SK-N-SH (cell line): ENCODE measurements at regions not wholly inside any gene's neighbourhood (a gene's known extent, or its start where the extent isn't known, plus 50 kb on each side); places are given as distances from the start of the nearest gene placed in this dataset.

Experiments
- CTCF ChIA-PET: fragments of 300-600, 350-600 bp; formaldehyde crosslinking; extraction: SDS; loops from one replicate; lab custom pipeline; 2021; lab: Yijun Ruan, JAX
- POLR2A ChIA-PET: fragments of 350-600 bp; sonication (Branson Sonifier 250); formaldehyde crosslinking; extraction: SDS; loops from one replicate; lab custom pipeline; 2020; ENCODE audit warnings: antibody characterized with exemption, inconsistent platforms; lab: Yijun Ruan, JAX
- DNase-seq: peaks from one replicate; pipeline ENCODE4 v3.0.0; 2012
- H2AFZ ChIP-seq: fragments of 200-600 bp; sonication (generic); 2 replicates; pipeline ENCODE4 v1.8.1; 2016; ENCODE audit warnings: antibody characterized with exemption, mild to moderate bottlenecking, low read depth
- H3F3A ChIP-seq: fragments of 200-600 bp; sonication (generic); replicated peaks from 2 replicates; pipeline ENCODE3; 2016; ENCODE audit warnings: antibody characterized with exemption, mild to moderate bottlenecking; ENCODE audit not compliant: insufficient read depth
- H3K27ac ChIP-seq, 2 experiments: fragments of 200-500 bp in 1 of 2; fragments of 200-600 bp in 1 of 2; sonication (Bioruptor generic) in 1 of 2; sonication (generic), shearing (Covaris generic) in 1 of 2; 2 replicates each; pipeline versions ENCODE4 v1.5.1 to v1.6.1; 2014 to 2016; ENCODE audit warnings: low read depth in 2 of 2, inconsistent platforms in 1 of 2, low read length in 1 of 2, mild to moderate bottlenecking in 1 of 2, mixed read lengths in 1 of 2
- H3K27me3 ChIP-seq: fragments of 200-600 bp; sonication (generic), shearing (Covaris generic); 2 replicates; pipeline ENCODE4 v1.6.1; 2016; ENCODE audit warnings: mixed run types; ENCODE audit not compliant: insufficient read depth
- H3K36me3 ChIP-seq, 2 experiments: fragments of 200-500 bp in 1 of 2; fragments of 200-600 bp in 1 of 2; sonication (Bioruptor generic) in 1 of 2; sonication (generic) in 1 of 2; replicated peaks in 1 of 2; 2 replicates each; pipeline versions ENCODE3 to v1.5.1; 2014 to 2016; ENCODE audit warnings: low read length in 1 of 2, mild to moderate bottlenecking in 1 of 2; ENCODE audit not compliant: insufficient read depth in 2 of 2, control insufficient read depth in 1 of 2
- H3K4me1 ChIP-seq, 2 experiments: fragments of 200-500 bp in 1 of 2; fragments of 200-600 bp in 1 of 2; sonication (Bioruptor generic) in 1 of 2; sonication (generic), shearing (Covaris generic) in 1 of 2; 2 replicates each; pipeline versions ENCODE4 v1.5.1 to v1.6.1; 2014 to 2016; ENCODE audit warnings: low read depth in 1 of 2, low read length in 1 of 2, mixed run types in 1 of 2; ENCODE audit not compliant: insufficient read depth in 2 of 2, control insufficient read depth in 1 of 2
- H3K4me2 ChIP-seq: fragments of 200-600 bp; sonication (generic), shearing (Covaris generic); 2 replicates; pipeline ENCODE4 v1.6.1; 2017; ENCODE audit warnings: mixed run types
- H3K4me3 ChIP-seq, 2 experiments: fragments of 200-500 bp in 1 of 2; fragments of 200-600 bp in 1 of 2; sonication (Bioruptor generic) in 1 of 2; sonication (generic), shearing (Covaris generic) in 1 of 2; 2 replicates each; pipeline versions ENCODE4 v1.5.1 to v1.8.1; 2014 to 2016; ENCODE audit warnings: low read depth in 2 of 2, inconsistent platforms in 1 of 2, low read length in 1 of 2, mild to moderate bottlenecking in 1 of 2, mixed read lengths in 1 of 2, moderate library complexity in 1 of 2
- H3K79me2 ChIP-seq: fragments of 200-600 bp; sonication (generic); 2 replicates; pipeline ENCODE4 v1.8.1; 2017; ENCODE audit warnings: mild to moderate bottlenecking; ENCODE audit not compliant: insufficient read depth
- H3K9ac ChIP-seq: fragments of 200-600 bp; sonication (generic); 2 replicates; pipeline ENCODE4 v1.6.1; 2017; ENCODE audit warnings: mixed run types
- H3K9me2 ChIP-seq: fragments of 200-600 bp; sonication (generic); 2 replicates; pipeline ENCODE4 v1.6.1; 2017; ENCODE audit warnings: mixed run types
- H3K9me3 ChIP-seq: fragments of 200-600 bp; sonication (generic); 2 replicates; pipeline ENCODE4 v1.6.1; 2017; ENCODE audit warnings: mixed run types, mild to moderate bottlenecking, moderate library complexity
- H4K20me1 ChIP-seq: fragments of 200-600 bp; sonication (generic); 2 replicates; pipeline ENCODE4 v1.6.1; 2017; ENCODE audit warnings: mild to moderate bottlenecking, mixed run types; ENCODE audit not compliant: insufficient read depth
- CHD2 ChIP-seq: fragments of 150-350 bp; IDR thresholded peaks from 2 replicates; pipeline ENCODE4 v1.6.1; 2018; ENCODE audit warnings: low read length; ENCODE audit not compliant: partially characterized antibody
- ELF1 ChIP-seq: IDR thresholded peaks from 2 replicates; pipeline ENCODE4 v1.4.0; 2012
- EP300 ChIP-seq, 2 experiments: IDR thresholded peaks; 2 replicates each; pipeline versions ENCODE4 v1.4.0 to v1.6.1; 2012; ENCODE audit warnings: borderline replicate concordance in 1 of 2, low read depth in 1 of 2, low read length in 1 of 2
- FOSL2 ChIP-seq: IDR thresholded peaks from 2 replicates; pipeline ENCODE4 v1.4.0; 2012; ENCODE audit warnings: low read depth, mild to moderate bottlenecking, moderate library complexity, borderline replicate concordance
- FOXM1 ChIP-seq: IDR thresholded peaks from 2 replicates; pipeline ENCODE4 v1.4.0; 2012; ENCODE audit warnings: low read depth, mild to moderate bottlenecking
- GABPA ChIP-seq: IDR thresholded peaks from 2 replicates; pipeline ENCODE4 v1.4.0; 2012; ENCODE audit warnings: low read depth, mild to moderate bottlenecking
- JUND ChIP-seq: IDR thresholded peaks from 2 replicates; pipeline ENCODE4 v1.4.0; 2012
- MAX ChIP-seq: IDR thresholded peaks from 2 replicates; pipeline ENCODE4 v1.4.0; 2012; ENCODE audit warnings: low read depth
- NFIC ChIP-seq: IDR thresholded peaks from 2 replicates; pipeline ENCODE4 v1.4.0; 2012; ENCODE audit warnings: borderline replicate concordance
- NRF1 ChIP-seq: IDR thresholded peaks from 2 replicates; pipeline ENCODE4 v1.6.1; 2012; ENCODE audit warnings: low read depth, mild to moderate bottlenecking, low read length
- RAD21 ChIP-seq: IDR thresholded peaks from 2 replicates; pipeline ENCODE4 v1.6.1; 2012; ENCODE audit warnings: mild to moderate bottlenecking, low read length
- REST ChIP-seq: IDR thresholded peaks from 2 replicates; pipeline ENCODE4 v1.6.1; 2012; ENCODE audit warnings: mild to moderate bottlenecking, low read depth, low read length, moderate library complexity
- RFX5 ChIP-seq: IDR thresholded peaks from 2 replicates; pipeline ENCODE4 v1.6.1; 2012; ENCODE audit warnings: mild to moderate bottlenecking, improper control_type of control experiment, low read length
- RXRA ChIP-seq: IDR thresholded peaks from 2 replicates; pipeline ENCODE4 v1.4.0; 2012; ENCODE audit warnings: low read depth, mild to moderate bottlenecking, borderline replicate concordance
- SIN3A ChIP-seq: IDR thresholded peaks from 2 replicates; pipeline ENCODE4 v1.6.1; 2012; ENCODE audit warnings: low read depth, mild to moderate bottlenecking, low read length, moderate library complexity, borderline replicate concordance
- TAF1 ChIP-seq: IDR thresholded peaks from 2 replicates; pipeline ENCODE4 v1.6.1; 2012; ENCODE audit warnings: low read depth, mild to moderate bottlenecking, low read length, moderate library complexity, borderline replicate concordance
- YY1 ChIP-seq: IDR thresholded peaks from 2 replicates; pipeline ENCODE4 v1.4.0; 2012; ENCODE audit warnings: low read depth, mild to moderate bottlenecking
- WGBS: methylation state at CpG from one replicate; pipeline ENCODE4 v1.1.6; 2017; ENCODE audit warnings: low lambda C conversion rate; 5-methylcytosine and 5-hydroxymethylcytosine counted together
- TF ChIP-seq, protein P1 (sequence below): fragments of 150-350 bp; IDR thresholded peaks from 2 replicates; pipeline ENCODE4 v1.6.1; 2017; ENCODE audit warnings: antibody characterized with exemption, low read length, low read depth, borderline replicate concordance

DNA sequence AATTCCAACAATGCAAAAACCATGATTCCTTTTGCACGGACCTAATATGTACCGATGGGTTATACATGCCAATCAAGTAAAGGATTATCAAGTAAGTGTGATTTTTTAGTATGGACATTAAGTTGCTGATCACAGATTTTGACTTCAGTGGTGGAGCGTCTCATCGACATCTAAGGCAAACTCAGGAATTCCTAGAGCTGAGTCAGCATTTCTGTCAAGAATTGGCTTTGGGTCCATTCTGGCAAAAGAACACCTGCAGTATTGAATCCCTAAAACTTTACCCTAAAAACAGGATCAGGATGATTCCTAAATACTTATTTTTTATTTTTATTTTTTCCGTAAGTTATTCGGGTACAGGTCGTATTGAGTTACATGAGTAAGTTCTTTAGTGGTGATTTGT is 83.6 kb downstream of the HPGD start:
- no peaks in the 10 kb centered on the region for H3K9me3 ChIP-seq
- no peak overlapping the region for H3K4me2 ChIP-seq
- no peaks in the 10 kb centered on the region for H3K79me2 ChIP-seq
- H3F3A ChIP-seq = no peaks in the 10 kb centered on the region
- WGBS = 92% methylated on average over 7 of the region's 7 CpGs
- no peak overlapping the region for H3K9ac ChIP-seq
- ChIA-PET POLR2A (interaction anchor here (0.6 kb wide), 1 partner anchor 977 kb away, joined by 4 read pairs; no protein-coding TSS in a partner anchor), CTCF (no interaction called here)
- no peaks in the 10 kb centered on the region for H3K36me3 ChIP-seq
- H3K9me2 ChIP-seq = no peaks in the 10 kb centered on the region
- no peak overlapping the region for H3K4me3 ChIP-seq
- H3K27me3 ChIP-seq = no peaks in the 10 kb centered on the region
- no peak for DNase-seq
- no peaks in the 10 kb centered on the region for H4K20me1 ChIP-seq
- no peak for TF ChIP-seq GABPA
- no peak for TF ChIP-seq JUND
- no peak for TF ChIP-seq REST
- H3K4me1 ChIP-seq = no peaks in the 10 kb centered on the region
- H3K27ac ChIP-seq = no peak overlapping the region
- no peak overlapping the region for H2AFZ ChIP-seq

DNA sequence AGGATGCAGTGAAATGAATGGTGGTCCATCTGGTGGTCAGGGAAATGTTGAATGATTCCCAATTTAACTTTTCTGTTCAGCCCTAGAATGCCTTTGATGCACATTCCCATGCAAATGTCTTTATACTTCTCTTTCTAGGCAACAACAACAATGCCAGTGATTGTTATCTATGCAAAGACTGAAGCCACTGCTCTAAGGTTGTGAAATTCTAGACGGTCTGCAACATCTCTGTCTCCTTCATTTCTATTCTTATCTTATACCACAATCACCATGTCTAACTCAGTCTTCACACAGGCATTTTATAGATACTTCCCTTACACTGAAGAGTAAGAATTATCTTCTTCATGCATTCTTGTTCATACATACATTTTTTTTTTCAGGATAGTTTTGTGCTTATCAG is 84.5 kb downstream of the HPGD start:
- TF ChIP-seq MAX (no peak), GABPA (no peak), RXRA (no peak), ELF1 (no peak), YY1 (no peak), CHD2 (no peak), FOSL2 (no peak), RAD21 (no peak), SIN3A (no peak), JUND (no peak), EP300 (IDR thresholded peaks at IDR 0.05; ENCODE audit: borderline replicate concordance in 1 of 2, low read depth in 1 of 2, low read length in 1 of 2) (no peak), RFX5 (no peak), TAF1 (no peak), NFIC (no peak), FOXM1 (no peak), NRF1 (no peak)
- TF ChIP-seq, protein P1, sequence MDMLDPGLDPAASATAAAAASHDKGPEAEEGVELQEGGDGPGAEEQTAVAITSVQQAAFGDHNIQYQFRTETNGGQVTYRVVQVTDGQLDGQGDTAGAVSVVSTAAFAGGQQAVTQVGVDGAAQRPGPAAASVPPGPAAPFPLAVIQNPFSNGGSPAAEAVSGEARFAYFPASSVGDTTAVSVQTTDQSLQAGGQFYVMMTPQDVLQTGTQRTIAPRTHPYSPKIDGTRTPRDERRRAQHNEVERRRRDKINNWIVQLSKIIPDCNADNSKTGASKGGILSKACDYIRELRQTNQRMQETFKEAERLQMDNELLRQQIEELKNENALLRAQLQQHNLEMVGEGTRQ = no peak
- Histone ChIP-seq H3K9me3 (no peaks in the 10 kb centered on the region), H3K4me2 (no peak overlapping the region), H3K9me2 (no peaks in the 10 kb centered on the region), H3K27ac (no peak overlapping the region), H3F3A (no peaks in the 10 kb centered on the region), H3K36me3 (no peaks in the 10 kb centered on the region), H3K4me3 (no peak overlapping the region), H3K4me1 (no peaks in the 10 kb centered on the region), H4K20me1 (no peaks in the 10 kb centered on the region), H3K9ac (no peak overlapping the region), H2AFZ (no peak overlapping the region), H3K79me2 (no peaks in the 10 kb centered on the region), H3K27me3 (no peaks in the 10 kb centered on the region)
- WGBS = 6% methylated on average over 1 of the region's 1 CpG
- ChIA-PET CTCF (interaction anchor here (0.6 kb wide), 1 partner anchor 53 kb away, joined by 5 read pairs; no protein-coding TSS in a partner anchor), POLR2A (no interaction called here)
- DNase-seq = no peak
